GM19043 (cell line): ENCODE measurements at regions not wholly inside any gene's neighbourhood (a gene's known extent, or its start where the extent isn't known, plus 50 kb on each side); places are given as distances from the start of the nearest gene placed in this dataset.

Experiments
- ATAC-seq: cut with Tn5 transposase; IDR thresholded peaks from one replicate; pipeline ENCODE4 v1.9.1; 2021; ENCODE audit warnings: low read depth; ENCODE audit not compliant: unreplicated experiment

DNA sequence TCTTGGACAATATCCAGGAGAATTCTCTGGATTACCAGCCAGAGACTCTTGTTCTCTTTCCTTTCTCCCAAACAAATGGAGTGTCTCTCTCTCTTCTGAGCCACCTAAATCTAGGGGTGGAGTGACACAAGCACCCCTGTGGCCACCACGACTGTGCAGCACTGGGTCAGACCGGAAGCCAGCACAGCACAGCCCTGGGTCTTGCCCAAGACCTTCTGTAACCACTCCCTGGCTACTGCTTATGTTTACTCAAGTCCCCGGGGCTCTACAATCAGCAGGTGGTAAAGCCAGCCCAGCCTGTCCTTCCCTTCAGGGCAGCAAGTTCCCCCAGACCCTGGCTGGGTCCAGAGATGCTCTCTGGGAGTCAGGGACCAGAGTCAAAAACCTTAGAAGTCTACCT is 110.0 kb upstream of the TUT7 start:
- no peak for ATAC-seq

DNA sequence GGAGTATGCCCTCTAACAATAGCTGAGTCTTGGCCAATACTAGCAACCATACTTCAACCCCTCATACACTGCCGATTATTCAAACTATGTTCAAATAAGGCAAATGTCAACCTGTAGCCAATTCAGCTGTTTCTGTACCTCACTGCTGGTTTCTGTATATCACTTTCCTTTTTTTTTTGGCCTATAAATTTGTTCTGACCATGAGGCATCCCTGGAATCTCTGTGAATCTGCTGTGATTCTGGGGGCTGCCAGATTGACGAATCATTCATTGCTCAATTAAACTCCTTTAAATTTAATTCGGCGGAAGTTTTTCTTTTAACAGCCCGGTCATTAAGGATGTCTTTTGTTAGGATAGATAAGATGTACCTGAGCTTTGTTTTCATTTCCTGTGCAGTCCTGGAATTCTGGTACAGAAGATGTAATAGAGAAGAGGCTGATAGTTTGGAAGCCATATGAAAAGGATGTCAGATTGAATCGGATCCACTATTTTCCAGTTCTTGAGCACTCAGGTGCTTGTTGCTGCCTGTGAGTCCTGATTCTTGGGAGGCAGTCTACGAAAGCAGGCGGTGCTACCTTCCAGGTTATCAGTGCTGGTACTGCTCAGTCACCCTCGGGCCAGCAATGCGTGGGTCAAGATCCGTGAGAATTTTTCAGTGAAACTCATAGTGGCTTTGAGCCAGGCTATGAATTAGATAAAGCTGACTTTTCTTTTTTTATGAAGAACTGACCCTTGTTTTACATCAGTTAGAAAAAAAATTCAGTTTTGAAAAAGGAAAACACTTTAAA is 106.2 kb upstream of the TUT7 start:
- ATAC-seq: no peak

DNA sequence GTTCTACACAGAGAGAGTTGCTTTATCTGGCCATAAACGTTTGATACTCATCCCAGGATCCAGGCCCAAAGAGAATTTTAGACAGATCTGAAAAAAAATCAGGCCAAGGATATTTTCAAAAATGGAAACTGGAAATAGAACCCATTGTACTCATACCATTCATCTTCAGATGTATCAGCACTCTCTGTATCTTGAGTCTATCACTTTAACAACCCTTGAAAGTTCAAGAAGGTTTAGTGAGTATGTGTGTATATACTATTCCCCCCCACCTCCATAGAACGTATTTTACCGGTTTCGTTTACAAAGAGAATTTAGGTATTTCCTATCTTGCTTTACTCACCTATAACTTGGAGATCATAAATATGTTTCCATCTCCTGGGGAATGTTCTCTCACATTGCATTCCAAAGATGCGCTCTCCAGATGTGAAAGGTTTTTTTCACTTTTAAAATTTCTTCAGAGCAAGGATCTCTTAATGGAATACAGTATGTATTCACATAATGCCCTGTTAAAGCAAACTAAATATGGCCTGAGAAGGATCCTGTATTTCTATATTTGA is 105.5 kb upstream of the TUT7 start:
- no peak for ATAC-seq

DNA sequence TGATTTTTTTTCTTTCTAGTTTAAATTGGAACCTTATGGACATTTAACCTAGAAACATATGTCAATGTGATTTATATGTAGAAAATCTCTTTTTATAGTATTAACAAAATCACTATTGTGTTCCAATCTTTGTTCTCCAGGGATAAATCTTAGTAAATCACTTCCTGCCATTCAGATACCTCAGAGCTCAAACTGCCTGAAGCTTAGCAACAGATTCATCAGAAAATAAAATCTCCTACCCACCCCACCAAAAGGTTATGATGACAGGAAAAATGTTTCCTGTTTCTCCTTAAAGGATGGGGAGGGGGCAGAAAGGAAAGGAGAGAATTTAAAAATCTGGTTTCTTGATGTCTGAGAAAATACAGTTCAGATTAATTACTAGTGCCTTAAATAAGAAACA is 105.0 kb upstream of the TUT7 start:
- ATAC-seq: no peak

DNA sequence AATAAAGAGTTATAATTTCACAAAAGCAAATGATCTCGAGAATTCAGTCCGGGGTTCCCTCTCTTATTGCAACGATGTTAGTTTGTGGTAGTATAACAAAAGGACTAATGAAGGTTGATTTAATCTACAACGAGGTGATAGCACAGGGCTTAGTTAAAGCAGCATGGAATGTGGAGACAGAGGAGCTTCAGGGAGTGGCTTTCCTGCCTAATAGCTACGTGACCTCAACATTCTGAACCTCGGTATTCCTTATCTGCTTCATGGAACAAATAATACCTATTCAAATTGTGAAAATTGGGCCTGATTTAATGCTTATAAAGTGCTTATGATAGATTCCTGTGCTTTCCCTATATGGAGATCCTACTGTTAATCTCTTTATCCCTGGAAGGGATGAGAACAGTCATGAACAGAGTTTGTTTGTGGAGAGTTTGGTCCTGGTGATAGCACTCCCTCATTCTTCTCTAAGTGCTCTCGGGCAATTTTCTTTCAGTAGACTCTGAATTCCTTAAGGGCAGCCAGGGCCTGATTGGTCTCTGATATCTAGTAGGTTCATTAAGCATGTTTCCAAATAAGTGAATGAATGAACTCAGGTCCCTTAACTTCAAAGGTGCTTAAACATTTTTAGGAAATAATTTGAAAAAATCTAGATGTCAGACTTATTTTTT is 104.1 kb upstream of the TUT7 start:
- ATAC-seq: no peak

DNA sequence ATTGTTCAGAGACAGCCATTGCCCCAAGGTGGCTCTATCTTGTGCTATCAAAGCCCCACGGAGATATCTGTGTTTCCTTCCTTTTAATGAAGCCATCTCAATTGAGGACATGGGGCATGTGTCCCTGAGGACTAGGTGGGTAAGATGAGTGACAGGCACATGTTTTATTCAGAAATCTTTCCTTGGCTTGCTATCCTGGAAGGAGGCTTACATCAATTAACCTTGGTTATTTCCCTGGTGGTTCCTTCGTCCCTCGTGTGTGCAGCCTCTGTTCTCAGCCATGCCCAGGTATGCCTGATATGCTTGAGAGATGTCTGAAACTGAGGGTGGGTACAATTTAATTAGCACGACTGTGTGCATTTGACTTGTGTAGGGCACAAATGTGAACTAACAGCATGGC is 102.2 kb upstream of the TUT7 start:
- ATAC-seq: no peak

DNA sequence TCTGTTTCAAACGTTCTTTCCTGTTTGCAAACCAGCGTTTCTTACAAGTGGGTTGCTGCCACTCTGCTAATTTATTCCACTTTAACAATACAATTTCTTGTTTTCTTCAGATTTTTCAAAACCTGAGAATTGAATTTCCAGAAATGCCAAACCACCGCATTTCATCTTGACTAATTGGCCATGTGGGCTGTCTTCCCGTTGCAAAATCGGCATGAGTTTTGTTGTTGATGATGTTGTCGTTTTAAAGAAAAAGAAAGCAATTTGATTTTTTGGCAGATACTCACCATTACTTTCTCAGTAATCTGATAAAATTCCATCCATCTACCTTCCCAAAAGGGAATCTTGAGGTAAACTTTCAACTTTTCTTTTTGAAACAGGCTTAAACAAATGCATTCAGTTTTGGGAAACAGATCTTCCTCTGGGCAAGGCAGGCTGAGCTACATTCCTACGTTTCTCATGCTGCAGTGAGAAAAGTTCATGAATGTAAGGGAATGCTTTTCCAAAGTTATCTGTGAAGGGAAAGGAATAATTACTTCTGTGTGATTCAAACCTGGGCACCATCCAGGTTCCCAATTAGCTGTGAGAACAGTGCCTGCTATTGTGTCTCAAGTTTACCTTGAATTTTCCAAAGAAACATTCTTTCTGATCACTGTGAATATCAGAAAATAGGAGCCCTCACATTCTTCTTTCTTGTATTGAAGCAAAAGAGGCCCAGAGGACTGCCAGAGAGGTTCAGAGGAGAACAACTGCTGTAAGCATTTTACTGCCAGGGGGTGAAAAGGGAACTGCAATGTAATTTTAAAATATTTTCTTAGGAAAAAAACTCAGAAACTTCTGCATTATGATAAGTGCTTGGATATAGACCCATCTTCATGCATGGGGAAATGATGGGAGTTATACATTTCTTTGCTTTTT is 100.7 kb upstream of the TUT7 start:
- ATAC-seq: no peak

DNA sequence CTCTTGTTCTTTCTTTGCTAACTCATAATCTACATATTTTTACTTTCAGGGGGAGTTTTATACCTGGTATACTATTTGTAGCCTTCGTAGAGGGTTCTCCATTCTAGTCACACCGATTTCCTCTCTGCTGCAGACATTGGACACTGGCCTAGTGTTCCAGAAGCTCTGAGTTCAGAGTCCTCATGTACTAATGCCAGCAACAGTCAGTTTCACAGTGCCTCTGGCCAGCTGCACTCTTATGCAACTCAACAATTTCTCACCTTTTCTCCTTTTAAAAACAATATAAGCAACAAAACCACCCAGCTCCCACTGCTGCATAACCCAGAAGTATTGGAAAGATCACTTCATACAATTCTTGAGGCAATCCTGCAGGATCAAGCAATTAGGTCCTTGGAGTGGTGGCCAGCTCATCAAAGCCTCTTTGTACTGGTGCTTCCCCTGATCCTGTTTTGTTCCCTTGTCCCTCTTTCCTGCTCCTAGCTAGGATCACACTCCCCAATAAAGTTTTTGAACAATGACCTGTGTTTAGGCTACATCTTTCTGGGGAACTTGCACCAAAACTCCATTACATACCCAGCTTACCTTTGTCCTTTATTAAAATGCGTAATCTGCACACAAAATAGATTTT is 98.1 kb upstream of the TUT7 start:
- ATAC-seq: no peak

DNA sequence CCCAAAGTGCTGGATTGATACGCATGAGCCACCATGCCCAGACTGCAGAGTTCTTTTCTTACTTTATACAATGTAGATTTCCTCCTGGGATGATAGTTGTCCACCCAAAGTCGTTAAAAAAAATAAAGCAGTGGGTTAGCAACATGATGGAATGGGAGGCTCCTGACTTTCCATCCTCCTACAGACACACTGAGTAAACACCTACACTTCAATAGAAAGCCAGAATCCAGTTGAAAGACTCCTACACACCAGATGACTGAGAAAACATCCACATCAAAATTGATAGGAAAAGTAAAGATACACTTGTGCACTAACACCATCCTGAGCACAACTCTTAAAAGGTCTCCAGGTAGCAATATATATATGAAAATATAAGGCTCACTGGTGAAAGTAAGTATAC is 95.0 kb upstream of the TUT7 start:
- ATAC-seq: no peak

DNA sequence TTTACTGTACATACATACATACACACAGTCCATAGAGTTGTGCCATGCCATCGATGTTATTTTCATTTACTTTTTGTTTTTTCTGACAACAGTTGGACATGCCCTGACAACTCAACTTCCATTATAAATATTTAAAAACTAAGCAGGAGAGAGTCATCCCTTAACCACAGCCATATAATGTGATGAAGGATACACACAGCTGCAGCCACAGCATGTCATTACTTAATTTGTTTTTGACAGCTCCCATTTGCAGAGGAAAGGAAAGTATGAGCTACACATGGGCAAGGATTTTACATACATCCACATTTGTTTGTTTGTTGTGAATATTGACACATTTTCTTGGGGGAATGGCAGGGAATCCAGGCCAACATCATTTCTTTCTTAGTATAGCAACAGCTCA is 91.5 kb upstream of the TUT7 start:
- no peak for ATAC-seq

DNA sequence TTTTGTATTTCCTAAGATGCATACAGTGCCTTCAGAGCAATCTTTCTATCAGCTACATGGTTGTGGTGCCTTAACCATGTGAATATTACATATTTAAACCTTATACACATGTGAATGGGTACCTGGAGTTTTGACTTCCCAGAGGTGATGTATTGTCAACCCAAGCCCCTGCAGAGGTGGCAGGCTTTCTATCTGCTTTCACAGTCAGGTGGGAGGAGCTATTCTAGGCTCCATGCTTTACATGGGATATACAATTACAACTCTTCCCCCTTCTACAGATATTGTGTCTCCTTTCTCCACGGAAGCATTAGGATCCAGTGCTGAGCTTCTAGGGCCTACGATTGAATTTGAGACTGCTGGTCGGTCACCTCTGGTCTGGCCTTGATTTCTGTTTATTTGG is 89.8 kb upstream of the TUT7 start:
- no peak for ATAC-seq

DNA sequence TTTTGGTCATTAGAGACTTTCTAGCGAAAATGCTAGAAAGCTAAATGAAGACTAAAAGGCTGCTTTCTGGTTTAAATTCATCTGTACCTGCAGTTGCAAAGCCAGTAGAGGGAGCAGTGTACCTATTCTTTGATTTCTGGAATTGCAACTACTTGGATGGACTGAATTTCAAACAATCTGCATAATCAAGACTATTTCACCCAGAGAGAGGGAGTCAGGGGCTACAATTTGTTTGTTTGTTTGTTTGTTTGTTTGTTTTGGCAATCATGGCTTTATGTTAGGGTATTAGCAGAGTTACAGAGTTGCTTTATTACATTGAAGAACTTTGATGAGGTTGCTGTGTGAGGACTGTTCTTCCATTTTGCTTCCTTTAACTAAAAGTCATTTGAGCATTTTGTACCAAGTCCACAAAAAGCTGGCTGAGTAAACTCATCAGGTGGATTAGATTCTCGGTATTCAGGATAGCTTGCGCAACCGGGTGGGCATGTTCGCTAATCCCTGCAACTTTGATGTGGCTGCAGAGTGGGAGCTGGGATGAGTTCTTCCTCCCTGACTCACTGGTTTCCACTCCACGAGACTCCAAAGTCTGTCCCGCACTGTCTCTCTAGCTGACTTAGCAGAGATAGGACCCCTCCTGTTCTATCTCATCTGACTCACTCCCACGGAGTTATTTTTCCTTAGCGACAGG is 80.0 kb upstream of the TUT7 start:
- ATAC-seq: no peak

DNA sequence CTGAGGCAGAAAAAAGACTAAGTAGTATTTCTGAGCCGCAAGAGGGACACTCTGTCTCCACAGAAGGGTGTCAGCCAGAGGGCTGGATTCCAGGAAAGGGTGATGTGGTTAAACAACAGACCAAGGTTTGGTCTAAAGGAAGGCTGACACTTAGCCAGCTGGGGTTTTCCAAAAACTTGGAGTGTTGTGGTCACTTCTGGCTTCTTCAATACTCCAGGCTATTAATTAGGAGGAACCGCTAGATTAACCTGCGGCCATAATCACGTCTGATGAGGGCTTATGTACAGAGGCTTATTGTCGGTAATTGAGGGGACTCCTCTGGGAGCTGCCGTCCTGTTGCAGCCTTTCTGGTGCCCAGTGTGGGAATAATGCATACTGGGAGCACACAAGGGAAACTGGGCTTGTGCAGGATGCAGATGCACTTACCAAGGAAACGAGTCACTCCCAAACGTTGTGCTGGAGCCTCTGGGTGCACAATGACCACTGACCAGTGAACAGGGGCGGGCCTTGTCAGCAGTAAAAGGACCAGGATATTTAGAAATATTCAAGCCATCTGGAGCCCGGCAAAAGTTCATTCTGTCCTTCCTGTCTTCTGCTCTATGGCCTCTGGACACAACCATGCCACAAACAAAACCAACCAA is 70.2 kb upstream of the TUT7 start:
- no peak for ATAC-seq

DNA sequence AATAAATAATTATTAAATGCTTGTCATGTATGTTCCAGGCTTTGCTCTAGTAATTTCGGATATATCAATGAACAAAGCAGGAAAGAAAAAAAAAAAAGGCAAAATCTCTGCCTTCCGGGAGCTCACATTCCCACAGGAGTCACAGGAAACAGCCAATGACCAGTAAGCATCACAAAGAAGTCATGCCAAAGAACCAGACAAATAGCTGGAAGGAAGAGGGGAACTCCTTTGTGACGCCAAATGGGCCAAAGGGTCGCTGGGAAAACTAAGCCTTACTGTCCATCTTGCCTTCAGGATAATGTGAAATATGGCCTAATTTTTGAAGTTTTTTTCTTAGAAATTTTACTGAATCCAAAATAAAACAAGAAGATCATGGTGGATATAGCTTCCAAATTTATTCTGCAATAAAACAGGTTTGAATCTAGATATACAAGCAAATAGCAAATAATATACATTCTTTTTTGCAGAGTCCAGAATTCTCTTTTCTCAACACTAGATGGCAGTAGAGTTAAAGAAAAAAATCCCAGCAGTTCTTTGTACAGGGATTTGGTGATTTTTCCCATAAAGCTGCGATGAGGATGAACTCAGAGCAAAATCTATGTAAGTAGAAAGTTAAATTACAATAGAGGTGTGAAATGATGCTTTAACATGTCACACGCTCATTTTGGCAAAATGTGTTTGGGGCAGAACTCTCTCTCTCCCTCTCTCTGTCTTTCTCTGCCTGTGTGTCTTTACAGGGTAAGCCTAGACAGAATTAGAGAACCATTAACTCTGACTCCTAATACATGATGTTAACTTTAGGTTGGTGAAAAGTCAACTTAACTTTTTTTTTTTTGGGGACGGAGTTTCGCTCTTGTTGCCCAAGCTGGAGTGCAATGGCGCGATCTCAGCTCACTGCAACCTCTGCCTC is 60.0 kb upstream of the TUT7 start:
- no peak for ATAC-seq

DNA sequence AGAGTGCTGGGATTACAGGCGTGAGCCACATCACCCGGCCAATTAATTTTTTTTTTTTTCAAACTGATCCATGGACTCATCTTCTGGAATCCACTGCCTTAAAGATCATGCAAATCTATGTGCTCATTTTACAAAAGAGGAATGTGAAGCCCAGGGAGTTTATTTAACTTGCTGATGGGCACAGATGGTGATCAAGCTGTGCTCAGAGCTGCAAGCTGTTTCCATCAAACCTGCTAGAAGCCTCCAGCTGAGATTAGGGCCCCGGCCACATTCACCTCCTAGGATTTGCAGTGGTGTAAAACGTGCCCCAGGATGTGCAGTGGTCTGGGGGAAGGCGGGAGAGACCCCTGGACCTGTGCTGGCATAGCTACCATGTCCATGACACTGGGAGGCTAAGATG is 56.1 kb upstream of the TUT7 start:
- ATAC-seq: no peak

DNA sequence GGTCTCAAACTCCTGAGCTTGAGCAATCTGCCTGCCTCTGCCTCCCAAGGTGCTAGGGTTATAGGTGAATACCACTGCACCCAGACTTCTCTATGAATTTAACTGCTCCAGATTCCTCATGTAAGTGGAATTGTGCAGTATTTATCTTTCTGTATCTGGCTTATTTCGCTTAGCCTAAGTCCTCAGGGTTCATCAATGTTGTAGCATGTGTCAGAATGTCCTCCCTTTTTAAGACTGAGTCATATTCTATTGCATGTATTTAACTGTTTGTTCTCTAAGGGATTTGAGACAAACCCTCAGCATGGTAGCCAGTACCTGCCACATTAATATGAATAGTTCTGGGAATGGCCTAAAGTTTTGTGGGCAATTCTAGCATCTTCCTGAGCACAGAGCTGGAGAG is 53.9 kb upstream of the TUT7 start:
- no peak for ATAC-seq

DNA sequence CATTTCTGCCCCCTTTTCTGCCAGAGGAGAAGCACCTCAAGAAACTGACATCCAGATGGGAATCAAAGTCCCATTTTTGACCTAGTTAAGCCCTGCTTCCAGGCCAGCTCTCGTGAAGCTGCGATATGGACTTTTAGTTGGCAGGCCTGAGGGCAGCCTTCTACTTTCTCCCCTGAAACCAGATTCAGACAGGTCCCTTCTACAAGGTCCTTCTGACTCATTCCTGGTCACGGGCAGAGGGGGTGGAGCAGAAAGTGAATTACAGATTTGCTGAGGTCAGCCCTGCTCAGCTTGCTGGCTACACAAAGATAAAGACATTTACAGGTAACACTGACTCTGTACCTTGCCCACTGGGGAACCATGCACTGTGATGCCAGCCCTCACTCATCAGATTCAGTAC is 52.8 kb upstream of the TUT7 start:
- ATAC-seq: no peak

DNA sequence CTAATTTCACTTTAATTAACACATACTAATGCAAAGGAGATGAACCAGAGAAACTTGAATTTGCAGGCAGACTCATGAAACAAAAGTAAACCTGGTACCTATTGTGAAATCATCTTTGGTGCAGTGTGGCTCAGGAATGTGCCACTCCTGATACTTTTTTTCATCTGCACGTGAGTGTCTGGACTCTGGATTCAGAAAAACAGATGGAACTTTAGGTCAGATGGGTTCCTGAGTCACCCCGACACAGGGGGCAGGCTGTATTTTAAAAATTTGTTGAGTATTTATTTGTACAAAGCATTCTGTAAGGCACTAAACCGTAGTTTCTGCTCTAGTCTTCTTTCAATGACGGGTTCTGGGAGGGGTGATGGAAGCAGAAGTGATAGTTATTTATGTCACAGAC is 52.2 kb upstream of the TUT7 start:
- no peak for ATAC-seq

DNA sequence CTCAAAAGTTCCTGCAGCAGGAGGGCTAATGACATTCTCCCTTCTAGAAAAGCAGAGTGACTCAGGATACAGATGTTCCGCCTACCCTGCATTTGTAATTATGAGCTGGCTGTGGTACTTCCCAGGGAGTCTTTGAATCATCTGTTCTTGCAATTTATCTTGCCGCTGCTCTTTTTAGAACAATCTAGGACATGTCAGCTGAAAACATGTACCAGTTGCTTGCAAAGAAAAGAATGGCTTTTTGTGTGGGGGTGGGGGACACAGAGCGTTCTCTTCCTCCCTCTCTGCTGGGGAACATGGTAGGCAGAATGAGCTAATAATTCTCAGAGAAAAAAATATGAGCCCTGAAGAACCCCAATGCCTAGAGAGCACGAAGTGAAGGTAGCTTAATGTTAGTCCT is 51.7 kb upstream of the TUT7 start:
- ATAC-seq: no peak
